ENCODE measurements at regions not wholly inside any gene's neighbourhood (a gene's known extent, or its start where the extent isn't known, plus 50 kb on each side); places are given as distances from the start of the nearest gene placed in this dataset.

DNA sequence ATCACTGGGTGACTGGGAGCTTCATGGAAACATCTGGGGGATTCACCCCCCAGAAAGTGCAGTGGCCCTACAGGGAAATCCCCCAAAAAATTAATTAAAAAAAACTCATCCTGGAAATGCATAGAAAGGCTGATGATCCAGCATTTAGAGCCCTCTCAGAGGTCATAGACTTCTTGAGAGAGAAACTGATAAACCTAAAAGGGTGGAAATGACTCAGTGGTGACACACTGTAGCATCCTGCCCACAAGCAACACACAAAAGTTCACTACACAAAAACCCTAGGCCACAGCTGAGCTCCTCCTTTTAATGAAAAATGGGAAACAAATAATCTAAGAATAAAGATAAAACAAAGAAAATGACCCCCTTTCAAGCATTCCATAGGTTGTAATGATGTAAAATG lies 911.5 kb downstream of the GLUD2 start:
- TF ChIP-seq, protein P1, sequence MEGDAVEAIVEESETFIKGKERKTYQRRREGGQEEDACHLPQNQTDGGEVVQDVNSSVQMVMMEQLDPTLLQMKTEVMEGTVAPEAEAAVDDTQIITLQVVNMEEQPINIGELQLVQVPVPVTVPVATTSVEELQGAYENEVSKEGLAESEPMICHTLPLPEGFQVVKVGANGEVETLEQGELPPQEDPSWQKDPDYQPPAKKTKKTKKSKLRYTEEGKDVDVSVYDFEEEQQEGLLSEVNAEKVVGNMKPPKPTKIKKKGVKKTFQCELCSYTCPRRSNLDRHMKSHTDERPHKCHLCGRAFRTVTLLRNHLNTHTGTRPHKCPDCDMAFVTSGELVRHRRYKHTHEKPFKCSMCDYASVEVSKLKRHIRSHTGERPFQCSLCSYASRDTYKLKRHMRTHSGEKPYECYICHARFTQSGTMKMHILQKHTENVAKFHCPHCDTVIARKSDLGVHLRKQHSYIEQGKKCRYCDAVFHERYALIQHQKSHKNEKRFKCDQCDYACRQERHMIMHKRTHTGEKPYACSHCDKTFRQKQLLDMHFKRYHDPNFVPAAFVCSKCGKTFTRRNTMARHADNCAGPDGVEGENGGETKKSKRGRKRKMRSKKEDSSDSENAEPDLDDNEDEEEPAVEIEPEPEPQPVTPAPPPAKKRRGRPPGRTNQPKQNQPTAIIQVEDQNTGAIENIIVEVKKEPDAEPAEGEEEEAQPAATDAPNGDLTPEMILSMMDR (IDR thresholded peaks at IDR 0.05) = no peak
- TF ChIP-seq POLR2A (IDR thresholded peaks at IDR 0.05) (no peak), POLR2AphosphoS5 (IDR thresholded peaks at IDR 0.05) (no peak), EP300 (IDR thresholded peaks at IDR 0.05) (no peak)
